GM04503 (cell line): ENCODE measurements at regions not wholly inside any gene's neighbourhood (a gene's known extent, or its start where the extent isn't known, plus 50 kb on each side); places are given as distances from the start of the nearest gene placed in this dataset.
"Not testable (repeated sequence)": the region's sequence is repeated elsewhere in the genome, so short reads cannot be mapped to it uniquely, and the experiment has no call there.

Source experiments
- DNase-seq: peaks from one replicate; pipeline ENCODE4 v3.0.0-alpha.2; 2012; ENCODE audit warnings: low read depth

- DNase-seq, result no peak
Measured at GRCh38 chr10:52540479-52540984, 226.5 kb downstream of the DKK1 start.

GRCh38 chr10:52541006-52541473, 227.0 kb downstream of the DKK1 start:
- DNase-seq, result peak; percentile 75

- DNase-seq, result no peak
Measured at GRCh38 chr10:52542906-52543305, 228.8 kb downstream of the DKK1 start.

GRCh38 chr10:52551046-52551445, 221.5 kb downstream of the MBL2 start:
- DNase-seq, result no peak

GRCh38 chr10:52558090-52558489, 214.5 kb downstream of the MBL2 start:
- no peak for DNase-seq

- DNase-seq, result no peak
Measured at GRCh38 chr10:52561322-52561721, 211.3 kb downstream of the MBL2 start.

DNA sequence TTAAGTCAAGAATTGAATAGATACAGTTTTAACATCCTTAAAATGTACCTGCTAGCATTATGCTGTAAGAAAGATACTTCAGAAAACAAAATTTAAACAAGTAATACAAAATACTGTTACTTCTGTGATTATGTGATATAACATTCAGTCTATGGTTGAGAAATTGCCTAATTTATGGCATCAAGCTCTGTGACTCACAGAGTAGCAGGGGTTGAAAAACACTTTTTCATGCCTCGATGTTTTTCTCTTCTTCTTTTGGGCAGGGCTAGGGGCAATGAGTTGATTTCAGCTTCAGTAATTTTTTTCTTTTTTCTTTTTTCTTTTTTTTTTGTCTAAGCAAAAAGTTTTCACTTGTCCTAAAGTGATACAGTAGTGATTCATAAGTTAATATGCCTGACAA, 209.2 kb downstream of the MBL2 start:
- no peak for DNase-seq

- DNase-seq, result peak; percentile 37
Measured at GRCh38 chr10:52566471-52567246, 205.9 kb downstream of the MBL2 start.

DNA sequence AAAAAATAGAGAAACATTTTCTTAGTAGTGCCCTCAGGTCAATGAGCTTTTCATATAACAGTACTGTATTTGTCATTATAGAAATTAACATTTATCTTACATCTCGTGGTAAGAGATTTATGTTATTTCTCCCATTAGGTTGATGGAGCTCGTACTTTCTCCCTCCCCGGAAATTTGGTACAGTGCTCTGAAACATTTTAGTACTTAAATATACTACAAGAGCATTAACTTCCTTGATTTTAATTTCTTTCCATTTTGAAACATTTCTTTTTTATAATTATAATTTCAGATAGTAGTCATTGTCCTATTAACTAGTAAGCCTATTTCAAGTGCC, 205.4 kb downstream of the MBL2 start:
- no peak for DNase-seq

DNA sequence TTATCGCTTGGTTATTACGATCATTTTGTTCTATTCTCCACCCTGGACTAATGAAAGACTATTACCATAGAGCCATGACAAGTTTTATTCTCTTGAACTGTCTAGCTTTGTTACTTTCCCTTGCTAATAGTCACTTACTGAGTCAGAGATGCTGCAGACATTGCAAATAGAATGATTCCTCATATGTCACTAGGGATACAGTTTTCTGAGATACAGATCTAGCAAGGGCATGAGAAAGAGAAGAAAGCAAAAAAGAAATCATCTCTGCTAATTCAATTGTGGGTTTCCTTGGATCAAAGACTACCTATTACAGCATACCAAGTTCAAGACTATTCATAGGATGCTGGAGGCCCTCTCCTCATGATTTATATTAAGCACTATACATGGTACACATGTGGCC, 204.3 kb downstream of the MBL2 start:
- peak; percentile 41 for DNase-seq

GRCh38 chr10:52570490-52570889, 202.1 kb downstream of the MBL2 start:
- DNase-seq, result no peak

DNA sequence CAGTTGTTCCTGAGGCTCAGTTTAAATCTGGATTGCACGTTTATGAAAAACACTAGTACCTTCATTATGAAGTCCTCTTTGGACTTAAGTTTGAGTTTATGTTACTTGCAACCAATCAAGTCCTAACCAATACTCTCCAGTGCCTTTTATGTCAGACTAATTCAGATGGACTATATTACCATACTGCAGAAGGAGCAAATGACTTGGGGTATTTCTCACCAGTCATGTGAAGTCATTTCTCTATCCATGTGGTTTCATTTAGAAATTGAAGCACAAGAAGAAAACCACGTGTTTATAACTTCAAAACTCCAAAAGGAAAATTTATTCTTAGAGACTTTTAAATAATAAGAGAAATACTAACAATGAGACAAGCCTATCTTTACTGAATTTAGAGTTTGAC, 201.6 kb downstream of the MBL2 start:
- no peak for DNase-seq

DNA sequence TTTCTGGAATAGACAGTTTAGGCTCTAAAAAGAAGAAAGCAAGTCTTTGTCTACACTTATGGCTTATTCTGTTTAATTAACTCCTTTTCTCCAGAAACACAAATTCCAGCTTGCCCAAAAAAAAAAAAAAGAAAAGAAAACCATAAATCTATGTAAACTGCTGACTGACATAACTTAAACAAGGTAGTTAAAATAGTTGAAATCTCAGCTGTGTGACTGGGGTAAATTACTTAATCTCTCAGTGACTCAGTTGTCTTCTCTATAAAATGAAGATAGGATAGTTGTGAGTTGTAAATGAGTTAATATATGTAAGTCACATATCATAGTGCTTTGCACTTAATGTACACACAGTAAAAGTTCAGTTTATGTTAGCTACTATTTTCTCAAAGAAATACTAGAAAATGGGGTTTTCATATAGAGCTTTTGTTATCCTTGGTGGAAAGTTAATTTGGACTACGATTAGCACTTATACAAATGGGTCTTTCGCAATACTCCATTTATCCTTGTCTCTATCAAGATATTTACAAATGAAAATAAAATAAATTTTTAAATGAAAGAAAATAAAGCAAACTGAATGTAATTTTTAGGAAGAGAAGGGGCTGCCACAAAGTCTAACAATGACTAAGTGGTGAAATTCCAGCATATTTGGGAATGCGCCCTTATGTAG, 200.9 kb downstream of the MBL2 start:
- no peak for DNase-seq

DNA sequence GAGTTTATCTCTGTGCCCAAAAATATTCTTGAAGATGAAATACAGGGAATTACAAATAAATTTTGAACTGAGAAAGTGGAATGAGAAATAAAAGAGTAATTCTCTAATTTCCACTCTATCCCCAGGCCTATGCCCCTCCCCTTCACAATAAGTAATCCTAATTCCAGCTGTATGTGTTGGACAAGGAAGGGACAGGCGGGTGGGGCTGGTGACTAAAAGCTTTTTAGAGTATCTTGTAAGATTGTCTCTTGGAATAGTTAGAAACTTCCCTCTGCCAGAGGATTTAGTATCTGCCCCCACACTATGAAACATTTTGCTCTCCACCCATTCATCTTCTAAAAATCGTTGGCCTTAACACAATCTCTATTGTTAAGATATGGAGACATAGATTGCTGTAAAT, 199.2 kb downstream of the MBL2 start:
- no peak for DNase-seq

- no peak for DNase-seq
Measured at GRCh38 chr10:52574697-52575096, 197.9 kb downstream of the MBL2 start.

DNA sequence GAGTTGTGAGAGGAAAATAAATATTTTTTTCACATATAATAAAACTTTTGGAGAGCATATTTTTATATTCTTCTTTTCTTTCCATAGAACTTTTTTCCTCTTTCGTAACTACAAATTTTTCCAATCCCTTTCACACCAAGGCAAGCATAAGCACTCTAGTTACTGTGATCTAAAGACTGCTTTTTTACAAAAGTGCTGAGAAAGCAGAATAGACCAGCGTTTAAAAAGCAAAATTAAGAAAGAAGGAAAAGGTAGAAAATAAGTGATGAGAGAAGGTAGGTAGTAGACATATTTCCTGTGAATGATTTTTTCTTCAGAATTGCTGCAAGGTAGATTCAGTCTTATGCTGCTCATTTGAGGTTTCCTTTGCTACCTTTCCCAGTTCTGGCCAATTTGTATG, 195.5 kb downstream of the MBL2 start:
- no peak for DNase-seq

DNA sequence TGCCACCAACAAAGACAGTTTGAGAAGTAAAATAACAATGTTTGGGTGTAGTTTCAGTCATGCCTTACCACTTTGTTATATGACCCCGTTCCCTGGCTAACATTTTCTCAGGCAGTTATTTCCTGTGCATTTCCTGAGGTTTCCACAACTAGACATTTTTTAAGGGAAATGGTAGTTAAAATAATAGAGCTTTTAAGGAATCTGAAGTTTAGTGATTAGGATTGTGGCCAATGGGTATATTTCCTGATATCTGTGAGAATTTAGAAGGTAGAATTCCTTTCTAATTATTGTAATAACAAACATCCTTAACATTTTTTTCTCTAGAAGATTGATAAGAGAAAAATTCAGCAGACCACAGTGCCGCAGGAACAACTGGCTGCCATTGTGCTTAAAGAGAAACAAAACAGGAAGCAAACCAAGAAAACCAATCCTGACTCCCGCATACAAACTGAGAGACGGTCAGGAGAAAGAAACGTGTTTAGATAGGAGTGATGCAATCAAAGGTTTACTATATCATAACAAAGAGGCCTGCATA, 193.6 kb downstream of the MBL2 start:
- DNase-seq, result no peak

GRCh38 chr10:52581636-52582035, 190.9 kb downstream of the MBL2 start:
- DNase-seq, result not testable (repeated sequence)

DNA sequence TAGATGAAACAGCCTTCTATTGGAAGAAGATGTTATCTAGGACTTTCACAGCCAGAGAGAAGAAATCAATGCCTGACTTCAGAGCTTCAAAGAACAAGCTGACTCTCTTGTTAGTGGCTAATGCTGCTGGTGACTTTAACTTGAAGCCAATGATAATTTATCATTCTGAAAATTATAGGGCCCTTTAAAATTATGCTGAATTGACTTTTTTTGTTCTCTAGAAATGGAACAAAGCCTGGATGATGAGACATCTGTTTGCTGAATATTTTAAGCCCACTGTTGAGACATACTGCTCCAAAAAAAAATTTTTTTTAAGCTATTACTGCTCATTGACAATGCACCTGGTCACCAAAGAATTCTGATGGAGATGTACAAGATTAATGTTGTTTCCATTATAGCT, 189.2 kb downstream of the MBL2 start:
- DNase-seq, result no peak

GRCh38 chr10:52586710-52587109, 185.9 kb downstream of the MBL2 start:
- DNase-seq, result no peak

GRCh38 chr10:52597189-52597863, 175.3 kb downstream of the MBL2 start:
- no peak for DNase-seq

GRCh38 chr10:52598936-52599335, 173.6 kb downstream of the MBL2 start:
- no peak for DNase-seq
